Stimulated activated CD8-positive, alpha-beta memory T cell treated with anti-CD3 and anti-CD28 coated beads, Interleukin-12 subunit alpha, Interleukin-12 subunit beta, amount 100 ng/mL, for 24 hours (primary cell): ENCODE measurements at regions not wholly inside any gene's neighbourhood (a gene's known extent, or its start where the extent isn't known, plus 50 kb on each side); places are given as distances from the start of the nearest gene placed in this dataset.
"Not testable (repeated sequence)": the region's sequence is repeated elsewhere in the genome, so short reads cannot be mapped to it uniquely, and the experiment has no call there.

Experiments used
- DNase-seq: peaks from one replicate; pipeline ENCODE4 v3.0.0-alpha.2; 2020; ENCODE audit errors: extremely low read depth

DNA sequence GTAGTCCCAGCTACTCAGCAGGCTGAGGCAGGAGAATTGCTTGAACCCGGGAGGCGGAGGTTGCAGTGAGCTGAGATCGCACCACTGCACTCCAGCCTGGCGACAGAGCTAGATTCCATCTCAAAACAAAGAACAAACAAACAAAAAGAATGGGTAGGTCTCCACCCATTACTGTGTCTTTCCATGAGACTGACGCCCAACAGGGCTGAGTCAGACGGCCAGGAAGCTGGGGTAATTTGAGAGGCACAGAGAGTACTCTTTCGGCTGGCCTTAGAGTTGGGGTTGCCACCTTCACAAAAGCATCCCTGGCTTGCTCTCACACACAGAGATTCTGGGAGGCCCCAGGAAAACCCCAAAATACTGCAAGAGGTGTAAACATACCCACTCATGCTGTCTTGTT, 72.0 kb upstream of the DHRSX start:
- no peak for DNase-seq

DNA sequence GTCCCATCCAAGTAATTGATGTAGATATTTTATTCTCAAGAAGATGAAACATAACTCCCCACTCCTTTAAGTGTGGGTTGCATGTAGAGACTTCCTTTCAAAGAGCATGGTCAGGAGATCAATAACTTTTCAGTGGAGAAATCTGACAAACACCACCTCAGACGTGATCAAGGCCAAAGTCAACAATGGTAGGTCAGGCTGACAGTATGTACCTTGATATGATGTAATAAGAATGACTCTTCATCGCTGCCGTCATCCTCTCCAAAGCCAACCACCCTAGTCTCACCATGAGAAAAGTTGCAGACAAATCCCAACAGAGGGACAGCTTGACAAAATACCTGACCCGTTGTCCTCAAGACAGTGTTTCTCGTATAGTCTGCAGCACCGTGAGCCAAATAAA, 67.3 kb upstream of the DHRSX start:
- no peak for DNase-seq

DNA sequence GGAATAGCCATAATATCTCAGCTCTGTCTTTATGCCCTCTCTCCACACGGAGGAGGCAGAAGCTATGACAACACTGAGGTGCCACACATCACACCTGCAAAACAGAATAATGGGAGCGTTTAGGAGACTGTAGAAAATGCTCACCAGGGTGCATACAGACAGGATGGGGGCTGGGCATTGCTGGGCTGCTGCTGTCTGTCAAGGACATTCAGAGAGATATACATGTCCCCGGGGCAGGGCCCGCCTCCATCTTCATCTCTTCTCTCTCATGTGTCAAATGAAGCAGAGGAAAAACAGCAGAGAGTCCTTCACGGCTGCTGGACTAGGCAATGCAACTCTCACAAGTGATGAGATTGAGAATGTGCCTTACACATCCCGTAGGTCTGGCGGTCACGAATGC, 65.3 kb upstream of the DHRSX start:
- DNase-seq, result no peak

DNA sequence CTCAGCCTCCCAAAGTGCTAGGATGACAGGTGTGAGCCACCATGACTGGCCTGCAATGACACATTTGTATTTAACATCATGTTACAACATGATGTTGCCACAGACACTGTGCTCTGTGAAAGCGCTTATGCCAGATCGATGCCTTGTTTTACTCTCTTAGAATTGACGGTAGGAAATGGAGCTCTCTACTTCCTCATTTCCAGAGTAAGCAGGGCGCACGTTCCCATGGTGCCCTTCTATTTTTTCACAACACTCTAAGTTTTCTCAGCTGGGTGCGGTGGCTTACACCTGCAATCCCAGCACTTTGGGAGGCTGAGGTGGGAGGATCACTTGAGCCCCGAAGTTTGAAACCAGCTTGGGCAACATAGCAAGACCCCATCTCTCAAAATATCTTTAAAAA, 60.7 kb upstream of the DHRSX start:
- DNase-seq, result no peak

DNA sequence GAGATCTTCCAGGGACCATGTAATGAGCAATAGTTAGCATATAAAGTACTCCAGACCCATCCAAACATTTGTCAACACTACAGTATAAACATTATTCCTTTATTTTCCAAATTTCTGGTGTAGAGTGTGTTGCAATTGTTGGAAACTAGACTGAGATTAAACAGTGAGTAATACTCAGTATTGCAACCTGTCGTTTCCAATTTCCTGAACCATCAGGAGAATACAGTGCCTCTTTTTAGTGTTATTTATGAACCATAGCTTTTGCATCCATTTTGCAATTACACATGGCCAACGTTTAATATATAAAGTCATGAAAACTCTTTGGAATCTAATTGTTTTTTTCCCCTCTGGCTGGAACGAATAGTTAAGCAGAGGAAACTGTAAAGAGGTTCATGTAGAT, 58.3 kb upstream of the DHRSX start:
- DNase-seq, result no peak

DNA sequence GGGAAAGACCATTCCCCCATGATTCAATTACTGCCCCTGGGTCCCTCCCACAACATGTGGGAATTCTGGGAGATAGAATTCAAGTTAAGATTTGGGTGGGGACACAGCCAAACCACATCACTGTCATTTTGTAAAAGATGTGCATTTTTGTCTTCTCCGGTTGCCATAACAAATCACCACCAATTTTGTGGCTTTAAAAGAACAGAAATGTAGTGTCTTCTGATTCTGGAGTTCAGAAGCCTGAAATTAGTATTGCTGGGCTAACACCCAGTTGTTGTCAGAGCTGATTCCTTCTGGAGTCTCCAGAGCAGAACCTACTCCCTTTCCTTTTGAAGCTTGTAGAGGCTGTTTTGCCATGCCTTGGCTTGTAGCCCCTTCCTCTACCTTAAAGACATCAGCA, 54.1 kb upstream of the DHRSX start:
- no peak for DNase-seq

DNA sequence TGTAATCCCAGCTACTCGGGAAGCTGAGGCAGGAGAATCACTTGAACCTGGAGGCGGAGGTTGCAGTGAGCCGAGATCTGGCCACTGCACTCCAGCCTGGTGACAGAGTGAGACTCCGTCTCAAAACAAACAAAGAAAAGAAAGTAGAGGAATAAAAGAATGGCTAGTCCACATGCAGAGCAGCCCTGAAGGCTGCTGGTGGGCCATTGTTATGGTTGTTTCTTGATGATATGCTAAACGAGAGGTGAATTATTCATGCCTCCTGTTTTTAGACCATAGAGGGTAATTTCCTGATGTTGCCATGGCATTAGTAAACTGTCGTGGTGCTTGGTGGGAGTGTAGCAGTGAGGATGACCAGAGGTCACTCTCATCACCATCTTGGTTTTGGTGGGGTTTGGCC, 53.3 kb upstream of the DHRSX start:
- not testable (repeated sequence) for DNase-seq

DNA sequence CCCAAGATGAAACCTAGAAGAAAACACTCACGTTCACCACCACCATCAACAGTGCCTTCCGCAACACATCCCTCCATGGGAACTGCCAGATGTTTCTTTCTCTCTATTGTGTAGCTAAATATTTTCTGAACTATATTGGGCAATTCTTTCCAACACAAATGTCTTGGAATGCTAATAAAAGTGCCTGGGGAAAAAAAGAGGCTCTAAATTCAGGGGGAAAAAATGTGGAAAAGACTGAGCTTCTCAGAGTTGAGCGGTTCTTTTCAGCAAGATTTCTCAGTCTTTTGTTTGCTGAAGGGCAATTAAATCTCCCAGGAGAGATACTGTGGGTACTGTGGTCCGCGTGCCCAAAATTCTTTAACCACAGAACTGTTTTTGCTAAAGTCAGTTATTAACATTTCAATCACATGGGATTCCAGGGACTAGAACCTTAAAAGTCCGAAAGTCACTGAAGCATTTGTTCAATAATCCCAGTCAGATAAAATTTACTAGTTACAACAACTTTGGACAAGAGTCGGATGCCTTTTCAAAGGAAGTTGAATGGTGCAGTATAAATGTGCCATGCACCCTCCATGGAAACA, 51.9 kb upstream of the DHRSX start:
- DNase-seq, result no peak

DNA sequence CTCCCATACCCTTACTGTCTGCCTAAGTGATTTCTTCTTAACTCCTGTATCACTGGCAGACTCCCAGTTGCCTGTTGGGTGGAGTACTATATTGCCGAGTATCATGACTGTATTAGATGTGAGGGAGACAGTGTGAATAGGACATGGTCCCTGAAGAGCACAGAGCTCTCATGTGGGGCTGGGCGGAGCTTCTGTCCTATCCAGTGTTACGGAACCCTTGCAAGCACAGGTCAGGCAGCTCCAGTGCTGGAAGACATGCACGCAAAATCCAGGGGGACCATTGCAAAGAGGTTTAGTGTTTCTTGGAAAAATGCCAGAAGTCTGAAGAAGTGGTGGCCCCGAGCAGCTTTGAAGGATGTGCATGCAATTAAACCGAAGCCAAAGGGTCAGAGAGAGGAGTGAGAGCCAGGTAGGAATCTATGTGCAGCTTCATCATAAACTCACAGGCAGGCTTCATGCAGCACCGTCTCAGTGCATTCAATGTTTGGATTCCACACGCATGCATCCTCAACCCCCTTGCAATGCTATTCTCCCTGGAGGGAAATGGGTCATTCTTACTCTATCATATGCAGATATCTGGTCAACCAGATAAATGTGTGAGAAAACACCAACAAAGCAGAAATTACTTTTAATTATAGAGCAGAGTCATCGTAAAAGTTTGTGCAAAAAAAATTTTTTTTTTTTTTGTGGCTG, 49.7 kb upstream of the DHRSX start:
- DNase-seq, result no peak
